Loucy (cell line): ENCODE measurements at regions not wholly inside any gene's neighbourhood (a gene's known extent, or its start where the extent isn't known, plus 50 kb on each side); places are given as distances from the start of the nearest gene placed in this dataset.

Experiments used
- H2AFZ ChIP-seq: fragments of 200-600 bp; sonication (generic); 2 replicates; pipeline ENCODE4 v1.6.0; 2016; ENCODE audit warnings: antibody characterized with exemption, mild to moderate bottlenecking, low read length, moderate library complexity
- H3F3A ChIP-seq: fragments of 200-600 bp; 2 replicates; pipeline ENCODE4 v1.6.0; 2016; ENCODE audit warnings: antibody characterized with exemption, low read depth, mild to moderate bottlenecking
- H3K27me3 ChIP-seq: fragments of 200-600 bp; sonication (generic); 2 replicates; pipeline ENCODE4 v1.6.1; 2014; ENCODE audit warnings: low read length, mild to moderate bottlenecking; ENCODE audit not compliant: insufficient read depth, poor library complexity, severe bottlenecking
- H3K36me3 ChIP-seq: fragments of 200-600 bp; sonication (generic); 2 replicates; pipeline ENCODE4 v1.6.1; 2016; ENCODE audit warnings: low read length; ENCODE audit not compliant: insufficient read depth
- H3K4me1 ChIP-seq: fragments of 200-600 bp; sonication (generic); 2 replicates; pipeline ENCODE4 v1.5.1; 2014; ENCODE audit warnings: low read length, mild to moderate bottlenecking; ENCODE audit not compliant: insufficient read depth, poor library complexity, severe bottlenecking
- H3K4me2 ChIP-seq: fragments of 200-600 bp; sonication (generic); 2 replicates; pipeline ENCODE4 v1.6.0; 2014; ENCODE audit warnings: antibody characterized with exemption, low read length, low read depth, mild to moderate bottlenecking; ENCODE audit not compliant: poor library complexity, severe bottlenecking
- H3K4me3 ChIP-seq: fragments of 200-600 bp; sonication (generic); 2 replicates; pipeline ENCODE4 v1.5.1; 2014; ENCODE audit warnings: low read length, mild to moderate bottlenecking, mixed read lengths; ENCODE audit not compliant: poor library complexity, severe bottlenecking
- H3K79me2 ChIP-seq: fragments of 200-600 bp; sonication (generic); 2 replicates; pipeline ENCODE4 v1.6.1; 2014; ENCODE audit warnings: low read length; ENCODE audit not compliant: insufficient read depth
- H3K9ac ChIP-seq: fragments of 200-600 bp; sonication (generic); 2 replicates; pipeline ENCODE4 v1.6.0; 2014; ENCODE audit warnings: mild to moderate bottlenecking, low read depth, low read length, moderate library complexity; ENCODE audit not compliant: poor library complexity, severe bottlenecking
- H3K9me2 ChIP-seq: fragments of 200-600 bp; sonication (generic); replicated peaks from 2 replicates; pipeline ENCODE4 v1.6.1; 2016; ENCODE audit warnings: low read depth, low read length, mixed read lengths
- H3K9me3 ChIP-seq: fragments of 200-600 bp; sonication (generic); 2 replicates; pipeline ENCODE4 v1.6.1; 2014; ENCODE audit warnings: mild to moderate bottlenecking, antibody characterized with exemption, low read length, low read depth; ENCODE audit not compliant: insufficient read depth
- H4K20me1 ChIP-seq: fragments of 200-600 bp; sonication (generic); 2 replicates; pipeline ENCODE4 v1.6.0; 2014; ENCODE audit warnings: antibody characterized with exemption, low read length, mild to moderate bottlenecking; ENCODE audit not compliant: insufficient read depth, poor library complexity, severe bottlenecking
- EZH2phosphoT487 ChIP-seq: fragments of 200-600 bp; IDR thresholded peaks from 2 replicates; pipeline ENCODE4 v1.6.1; 2018; ENCODE audit warnings: antibody characterized with exemption, mild to moderate bottlenecking, moderate library complexity, borderline replicate concordance
- TF ChIP-seq, protein P1 (sequence below): fragments of 200-600 bp; sonication (generic); conservative IDR thresholded peaks from 2 replicates; pipeline ENCODE4 v1.5.1; 2014; ENCODE audit warnings: mild to moderate bottlenecking, antibody characterized with exemption, low read length

DNA sequence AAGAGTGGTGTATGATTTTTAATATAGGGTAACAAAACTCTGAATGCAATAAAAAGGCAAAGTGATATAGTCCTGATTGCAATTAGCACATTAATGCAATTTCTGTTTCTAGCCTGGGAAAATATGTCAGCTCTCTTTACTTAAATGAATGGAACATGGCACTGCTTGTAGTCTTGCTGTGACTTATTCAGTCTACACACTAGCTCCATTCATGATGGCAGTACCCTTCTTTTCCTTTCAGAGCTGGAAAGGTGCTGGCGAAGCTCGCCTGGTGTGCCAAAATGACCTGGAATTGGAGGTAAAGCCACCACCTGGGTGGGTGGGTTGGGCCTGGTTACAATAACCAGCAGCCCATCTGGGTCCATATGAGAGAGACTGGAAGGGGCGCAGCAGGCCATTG is 85.3 kb downstream of the ZNF365 start:
- Histone ChIP-seq H3K4me2 (no peak overlapping the region), H4K20me1 (no peaks in the 10 kb centered on the region), H3K9me2 (no peaks in the 10 kb centered on the region), H3K4me3 (no peak overlapping the region), H3K9ac (no peak overlapping the region), H2AFZ (no peak overlapping the region), H3F3A (no peaks in the 10 kb centered on the region), H3K4me1 (no peaks in the 10 kb centered on the region), H3K27me3 (no peaks in the 10 kb centered on the region), H3K36me3 (no peaks in the 10 kb centered on the region), H3K79me2 (no peaks in the 10 kb centered on the region), H3K9me3 (no peaks in the 10 kb centered on the region)
- no peak for TF ChIP-seq EZH2phosphoT487
- TF ChIP-seq, protein P1, sequence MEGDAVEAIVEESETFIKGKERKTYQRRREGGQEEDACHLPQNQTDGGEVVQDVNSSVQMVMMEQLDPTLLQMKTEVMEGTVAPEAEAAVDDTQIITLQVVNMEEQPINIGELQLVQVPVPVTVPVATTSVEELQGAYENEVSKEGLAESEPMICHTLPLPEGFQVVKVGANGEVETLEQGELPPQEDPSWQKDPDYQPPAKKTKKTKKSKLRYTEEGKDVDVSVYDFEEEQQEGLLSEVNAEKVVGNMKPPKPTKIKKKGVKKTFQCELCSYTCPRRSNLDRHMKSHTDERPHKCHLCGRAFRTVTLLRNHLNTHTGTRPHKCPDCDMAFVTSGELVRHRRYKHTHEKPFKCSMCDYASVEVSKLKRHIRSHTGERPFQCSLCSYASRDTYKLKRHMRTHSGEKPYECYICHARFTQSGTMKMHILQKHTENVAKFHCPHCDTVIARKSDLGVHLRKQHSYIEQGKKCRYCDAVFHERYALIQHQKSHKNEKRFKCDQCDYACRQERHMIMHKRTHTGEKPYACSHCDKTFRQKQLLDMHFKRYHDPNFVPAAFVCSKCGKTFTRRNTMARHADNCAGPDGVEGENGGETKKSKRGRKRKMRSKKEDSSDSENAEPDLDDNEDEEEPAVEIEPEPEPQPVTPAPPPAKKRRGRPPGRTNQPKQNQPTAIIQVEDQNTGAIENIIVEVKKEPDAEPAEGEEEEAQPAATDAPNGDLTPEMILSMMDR, result no peak

DNA sequence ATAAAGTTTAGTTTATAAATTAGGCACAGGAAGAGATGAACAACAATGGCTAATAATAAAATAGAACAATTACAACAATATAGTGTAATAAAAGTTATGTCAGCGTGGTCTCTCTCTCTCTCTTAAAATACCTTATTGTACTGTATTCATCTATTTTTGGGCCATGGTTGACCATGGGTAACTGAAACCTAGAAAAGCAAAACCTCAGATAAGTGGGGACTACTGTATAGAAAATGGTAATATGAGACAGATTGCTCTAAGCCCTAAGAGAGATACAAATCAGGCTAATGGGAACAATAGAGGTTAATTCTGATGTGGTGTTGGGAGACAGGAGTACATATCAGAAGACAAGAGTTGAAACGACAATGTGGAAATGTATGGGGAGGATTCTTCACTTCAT is 86.2 kb downstream of the ZNF365 start:
- TF ChIP-seq, protein P1, result no peak
- no peak for TF ChIP-seq EZH2phosphoT487
- no peak overlapping the region for H3K9ac ChIP-seq
- no peaks in the 10 kb centered on the region for H3K4me1 ChIP-seq
- H2AFZ ChIP-seq, result no peak overlapping the region
- H3K79me2 ChIP-seq, result no peaks in the 10 kb centered on the region
- no peaks in the 10 kb centered on the region for H3K27me3 ChIP-seq
- H3K36me3 ChIP-seq, result no peaks in the 10 kb centered on the region
- H3K9me2 ChIP-seq, result no peaks in the 10 kb centered on the region
- H3K9me3 ChIP-seq, result peaks cover 3% of the 10 kb centered on the region; the same call in 1 of the 2 replicates
- H3K4me2 ChIP-seq, result no peak overlapping the region
- no peak overlapping the region for H3K4me3 ChIP-seq
- no peaks in the 10 kb centered on the region for H4K20me1 ChIP-seq
- H3F3A ChIP-seq, result no peaks in the 10 kb centered on the region

DNA sequence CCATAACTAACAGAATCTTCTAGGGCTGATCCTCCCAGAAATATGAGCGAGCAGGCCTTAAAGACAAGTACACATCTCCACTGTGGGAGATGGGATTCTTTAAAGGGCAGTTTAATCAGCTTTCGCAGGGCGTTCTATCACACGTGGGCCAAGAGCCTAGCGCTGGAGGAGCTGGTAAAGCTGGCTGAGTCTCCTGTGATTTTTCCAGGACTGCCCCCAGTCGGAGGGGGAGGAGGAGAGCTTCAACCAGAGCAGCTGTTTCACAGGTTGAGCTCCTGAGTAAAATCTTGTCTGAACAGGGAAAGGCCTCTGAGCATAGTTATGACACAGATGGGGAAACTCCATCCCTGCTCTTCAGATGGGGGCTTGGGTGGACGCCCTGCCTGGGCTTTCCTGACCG is 87.0 kb downstream of the ZNF365 start:
- H3K9me2 ChIP-seq, result no peaks in the 10 kb centered on the region
- no peaks in the 10 kb centered on the region for H3K27me3 ChIP-seq
- TF ChIP-seq EZH2phosphoT487, result no peak
- TF ChIP-seq, protein P1, result no peak
- no peaks in the 10 kb centered on the region for H3K36me3 ChIP-seq
- no peak overlapping the region for H3K9ac ChIP-seq
- H3K4me1 ChIP-seq, result no peaks in the 10 kb centered on the region
- no peaks in the 10 kb centered on the region for H3K79me2 ChIP-seq
- peaks cover 9% of the 10 kb centered on the region; the same call in 1 of the 2 replicates for H3K9me3 ChIP-seq
- H4K20me1 ChIP-seq, result no peaks in the 10 kb centered on the region
- no peak overlapping the region for H2AFZ ChIP-seq
- no peak overlapping the region for H3K4me2 ChIP-seq
- no peak overlapping the region for H3K4me3 ChIP-seq
- H3F3A ChIP-seq, result no peaks in the 10 kb centered on the region
